Panc1 (cell line): ENCODE measurements at regions not wholly inside any gene's neighbourhood (a gene's known extent, or its start where the extent isn't known, plus 50 kb on each side); places are given as distances from the start of the nearest gene placed in this dataset.

Experiments
- ATAC-seq: fragments of 200-7000 bp; cut with Tn5 transposase; 2 replicates; pipeline ENCODE4 v1.9.1; 2020; ENCODE audit warnings: mild to moderate bottlenecking, moderate library complexity
- BruUV-seq: library from RNA; stranded (reverse); fragments of 400-500 nt; replicated peaks from 2 replicates; lab custom pipeline; 2021; lab: Mats Ljungman, UMichigan
- CTCF ChIA-PET: fragments of 300-600 bp; sonication (Branson Sonifier 250); formaldehyde crosslinking; loops from one replicate; lab custom pipeline; 2022; ENCODE audit warnings: antibody characterized with exemption; lab: Charles Lee
- POLR2A ChIA-PET: fragments of 300-600 bp; sonication (Branson Sonifier 250); formaldehyde crosslinking; loops from one replicate; lab custom pipeline; 2022; ENCODE audit warnings: antibody characterized with exemption; lab: Charles Lee
- DNase-seq: peaks from one replicate; pipeline ENCODE4 v3.0.0-alpha.2; 2010; ENCODE audit warnings: low read depth, low spot score
- H3K27ac ChIP-seq: 2 replicates; pipeline ENCODE4 v1.5.1; 2011; ENCODE audit warnings: mild to moderate bottlenecking, low read length, inconsistent platforms
- H3K27me3 ChIP-seq: fragments of 200-500 bp; sonication (Bioruptor generic); 2 replicates; pipeline ENCODE4 v1.6.0; 2014; ENCODE audit warnings: low read length, inconsistent platforms; ENCODE audit not compliant: control insufficient read depth, insufficient read depth
- H3K36me3 ChIP-seq: fragments of 200-500 bp; sonication (Bioruptor generic); 2 replicates; pipeline ENCODE4 v1.5.1; 2014; ENCODE audit warnings: inconsistent platforms, mild to moderate bottlenecking, low read length, moderate library complexity; ENCODE audit not compliant: control insufficient read depth, insufficient read depth
- H3K4me1 ChIP-seq: 2 replicates; pipeline ENCODE4 v1.5.1; 2011; ENCODE audit warnings: inconsistent platforms, mild to moderate bottlenecking, low read length, moderate library complexity; ENCODE audit not compliant: control insufficient read depth, insufficient read depth
- H3K4me3 ChIP-seq, 2 experiments: 2 replicates each; pipeline ENCODE4 v1.5.1; 2011 to 2012; ENCODE audit warnings: low read depth in 2 of 2, low read length in 2 of 2, mild to moderate bottlenecking in 2 of 2, inconsistent platforms in 1 of 2, moderate library complexity in 1 of 2
- H3K9me3 ChIP-seq: fragments of 200-500 bp; sonication (Bioruptor generic); 2 replicates; pipeline ENCODE4 v1.5.1; 2014; ENCODE audit warnings: low read depth, mild to moderate bottlenecking, inconsistent platforms, low read length, moderate library complexity; ENCODE audit not compliant: control insufficient read depth, insufficient read depth
- CTCF ChIP-seq: fragments of 450-650 bp; IDR thresholded peaks from 2 replicates; pipeline ENCODE4 v1.5.1; 2017; ENCODE audit warnings: mild to moderate bottlenecking
- POLR2AphosphoS5 ChIP-seq: IDR thresholded peaks from 2 replicates; pipeline ENCODE4 v1.6.1; 2012; ENCODE audit warnings: mild to moderate bottlenecking, low read depth, low read length, moderate library complexity
- REST ChIP-seq, 2 experiments: IDR thresholded peaks; 2 replicates each; pipeline ENCODE4 v1.6.1; 2011 to 2012; ENCODE audit warnings: low read depth in 2 of 2, control low read depth in 1 of 2, low read length in 1 of 2, mild to moderate bottlenecking in 1 of 2, moderate library complexity in 1 of 2; ENCODE audit not compliant: insufficient read depth in 1 of 2
- SIN3A ChIP-seq: IDR thresholded peaks from 2 replicates; pipeline ENCODE4 v1.6.1; 2012; ENCODE audit warnings: low read depth, mild to moderate bottlenecking, low read length, moderate library complexity, borderline replicate concordance; ENCODE audit not compliant: insufficient read depth
- TCF7L2 ChIP-seq: IDR thresholded peaks from 2 replicates; pipeline ENCODE4 v1.6.1; 2011; ENCODE audit warnings: mild to moderate bottlenecking, low read depth, low read length, inconsistent platforms
- in situ Hi-C: cut with HindIII; loops from 2 replicates; pipeline ENCODE4 v1.10.0; 2016; ENCODE audit warnings: low sequenced_read_pairs, low pct_unique_long_range_greater_than_20kb
- intact Hi-C: fragments of 100-400 bp; cut with micrococcal nuclease; formaldehyde crosslinking; loops from one replicate; pipeline ENCODE4 v1.10.0; 2022; ENCODE audit not compliant: unreplicated experiment

- no TSS peak for BruUV-seq
- no peak for TF ChIP-seq CTCF
- TF ChIP-seq REST (IDR thresholded peaks at IDR 0.05; ENCODE audit: insufficient read depth in 1 of 2, low read depth in 2 of 2, low read length in 1 of 2), result no peak
- TF ChIP-seq POLR2AphosphoS5, result no peak
- TF ChIP-seq SIN3A, result no peak
- TF ChIP-seq TCF7L2, result no peak
- no peak for DNase-seq
Observed at GRCh38 chr7:3197567-3198213, 103.4 kb upstream of the SDK1 start.

GRCh38 chr7:3198316-3198715 lies 102.7 kb upstream of the SDK1 start:
- Histone ChIP-seq H3K27me3 (no peaks in the 10 kb centered on the region), H3K4me1 (no peaks in the 10 kb centered on the region), H3K27ac (no peak overlapping the region), H3K9me3 (no peaks in the 10 kb centered on the region; the same call in 1 of the 2 replicates), H3K4me3 (no peak overlapping the region), H3K36me3 (no peaks in the 10 kb centered on the region)
- POLR2A ChIA-PET, result interaction anchor here (0.7 kb wide), 1 partner anchor 236 kb away, joined by 3 read pairs; no protein-coding TSS in a partner anchor
- in situ Hi-C loops (no loop called here), intact Hi-C loops (no loop called here)
- no peak for ATAC-seq
- no peak for TF ChIP-seq CTCF
- CTCF ChIA-PET, result no interaction called here
- no peak for DNase-seq
- no TSS peak for BruUV-seq

More at GRCh38 chr7:3197567-3198213, 103.4 kb upstream of the SDK1 start:
- peak; percentile 67; the same call in 1 of the 2 replicates for ATAC-seq
- H3K9me3 ChIP-seq, result no peaks in the 10 kb centered on the region; the same call in 1 of the 2 replicates
- CTCF ChIA-PET, result no interaction called here
- POLR2A ChIA-PET, result interaction anchor here (0.7 kb wide), 1 partner anchor 237 kb away, joined by 3 read pairs; no protein-coding TSS in a partner anchor
- in situ Hi-C loops, result no loop called here
- H3K4me3 ChIP-seq, result peak overlapping the region in 1 of 2 experiments; percentile 21; a peak in 1 of 4 replicates
- no peak overlapping the region for H3K27ac ChIP-seq
- no peaks in the 10 kb centered on the region for H3K27me3 ChIP-seq
- intact Hi-C loops, result no loop called here
- H3K36me3 ChIP-seq, result no peaks in the 10 kb centered on the region
- H3K4me1 ChIP-seq, result no peaks in the 10 kb centered on the region; the same call in 1 of the 2 replicates
